RCC 7860 (cell line): ENCODE measurements at regions not wholly inside any gene's neighbourhood (a gene's known extent, or its start where the extent isn't known, plus 50 kb on each side); places are given as distances from the start of the nearest gene placed in this dataset.

Experiments
- DNase-seq: peaks from one replicate; pipeline ENCODE4 v3.0.0-alpha.2; 2015; ENCODE audit warnings: low spot score
- FAIRE-seq: peaks from 2 replicates; lab custom pipeline; 2012; peaks lifted over from hg19 to GRCh38; lab: Jason Lieb, UNC

- FAIRE-seq (no peak), DNase-seq (no peak)
Measured at GRCh38 chr1:38724160-38725131, 135.1 kb downstream of the RRAGC start.

DNA sequence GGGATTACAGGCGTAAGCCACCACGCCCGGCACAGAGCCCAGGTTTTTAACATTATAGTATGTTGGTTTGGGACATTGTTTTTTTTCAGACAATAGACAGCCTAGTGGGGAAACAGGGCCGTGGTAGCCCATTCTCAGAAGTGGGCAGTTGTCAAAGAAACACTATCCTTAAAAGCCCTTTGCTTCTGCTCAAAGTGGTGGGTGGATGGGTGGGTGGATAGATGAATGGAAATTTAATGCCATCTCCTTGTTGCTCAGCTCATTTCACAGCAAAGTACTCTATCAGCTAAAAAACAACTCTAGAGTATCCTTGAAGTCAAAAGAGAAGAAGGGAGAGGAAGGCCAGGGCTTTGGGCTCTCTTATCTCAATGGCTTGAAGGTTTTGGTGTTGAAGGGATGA is 137.8 kb downstream of the RRAGC start:
- FAIRE-seq (no peak), DNase-seq (no peak)

GRCh38 chr1:38719880-38720279 is 139.7 kb downstream of the RRAGC start:
- DNase-seq (no peak), FAIRE-seq (no peak)

- FAIRE-seq (no peak), DNase-seq (no peak)
Measured at GRCh38 chr1:38718031-38718430, 141.5 kb downstream of the RRAGC start.

GRCh38 chr1:38716229-38716628 is 143.3 kb downstream of the RRAGC start:
- DNase-seq (no peak), FAIRE-seq (no peak)

DNA sequence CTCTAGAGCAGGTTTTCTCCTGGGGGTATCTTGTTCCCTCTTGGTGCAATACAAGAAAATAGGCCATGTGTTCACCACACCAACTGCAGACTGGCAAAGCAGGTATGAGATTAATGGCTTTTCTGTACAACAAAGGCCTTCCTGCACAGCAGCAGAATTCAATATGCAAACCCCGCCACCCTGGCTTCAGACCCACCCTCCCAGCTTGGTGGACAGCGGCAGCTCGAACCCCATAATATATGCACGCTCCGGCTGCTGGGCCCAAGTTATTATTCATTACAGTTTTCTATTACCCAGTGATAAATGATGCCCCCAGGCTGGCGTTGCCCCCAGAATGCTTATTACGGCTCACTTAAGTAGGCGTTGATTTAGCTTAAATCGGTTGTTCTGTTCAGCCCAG is 144.2 kb downstream of the RRAGC start:
- no peak for DNase-seq
- FAIRE-seq = no peak

- FAIRE-seq (no peak), DNase-seq (no peak)
Measured at GRCh38 chr1:38712046-38712445, 147.5 kb downstream of the RRAGC start.

- no peak for FAIRE-seq
Measured at GRCh38 chr1:38708701-38709258, 150.8 kb downstream of the RRAGC start.

GRCh38 chr1:38701088-38701487 is 158.5 kb downstream of the RRAGC start:
- FAIRE-seq = no peak

More at GRCh38 chr1:38708701-38709258, 150.8 kb downstream of the RRAGC start:
- DNase-seq = no peak

DNA sequence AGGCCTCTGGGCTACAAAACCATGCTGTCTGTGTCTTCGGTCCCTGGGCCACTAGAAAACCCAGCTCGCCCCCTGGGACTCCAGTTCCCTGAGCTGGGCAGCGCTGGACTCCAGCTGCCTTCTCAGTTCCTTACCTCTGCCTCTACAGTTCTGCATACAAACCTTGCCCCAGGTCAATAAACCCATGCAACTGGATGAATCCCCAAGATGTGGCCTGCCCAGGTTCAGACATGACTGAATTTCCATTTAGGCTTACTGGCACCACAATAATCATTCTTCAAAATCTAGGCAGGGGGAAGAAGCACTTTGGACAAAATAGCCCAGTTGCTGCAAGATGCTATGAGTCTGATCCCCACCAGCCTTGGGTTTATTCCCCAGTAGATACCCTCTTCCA is 159.5 kb downstream of the RRAGC start:
- FAIRE-seq = no peak

More at GRCh38 chr1:38701088-38701487, 158.5 kb downstream of the RRAGC start:
- no peak for DNase-seq

GRCh38 chr1:38699330-38700076 is 160.1 kb downstream of the RRAGC start:
- FAIRE-seq (no peak), DNase-seq (no peak)

More for the DNA sequence above, 159.5 kb downstream of the RRAGC start:
- no peak for DNase-seq

- DNase-seq = no peak
- no peak for FAIRE-seq
Measured at GRCh38 chr1:38697387-38697786, 162.2 kb downstream of the RRAGC start.

GRCh38 chr1:38696371-38696770 is 163.2 kb downstream of the RRAGC start:
- FAIRE-seq (no peak), DNase-seq (no peak)

GRCh38 chr1:38693759-38694158 is 165.8 kb downstream of the RRAGC start:
- DNase-seq (no peak), FAIRE-seq (no peak)

GRCh38 chr1:38693031-38693430 is 166.5 kb downstream of the RRAGC start:
- no peak for DNase-seq

DNA sequence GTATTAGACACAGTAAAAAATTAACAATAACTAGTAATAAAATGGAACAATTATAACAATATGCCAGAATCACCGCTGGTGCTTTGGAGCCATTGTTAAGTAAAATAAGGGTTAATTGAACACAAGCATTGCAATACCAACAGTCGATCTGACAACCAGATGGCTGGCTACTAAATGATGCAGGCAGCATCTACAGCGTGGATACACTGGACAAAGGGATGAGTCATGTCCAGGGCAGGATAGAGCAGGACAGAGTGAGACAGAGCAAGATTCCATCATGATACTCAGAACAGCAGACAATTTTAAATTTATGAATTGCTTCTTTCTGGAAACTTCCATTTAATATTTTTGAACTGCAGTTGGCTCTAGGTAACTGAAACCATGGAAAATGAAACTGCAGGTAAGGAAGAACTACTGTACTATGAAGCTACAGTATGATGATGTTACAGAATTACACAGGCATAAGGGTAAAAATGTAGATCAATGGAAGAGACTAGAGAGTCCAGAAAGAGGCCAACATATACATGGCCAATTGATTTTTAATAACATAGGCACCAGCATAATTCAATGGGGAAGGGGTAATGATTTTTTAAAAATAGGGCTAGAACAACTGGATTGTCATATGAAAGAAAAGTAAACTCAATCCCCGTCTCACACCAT is 168.7 kb downstream of the RRAGC start:
- no peak for DNase-seq
- no peak for FAIRE-seq

More at GRCh38 chr1:38693031-38693430, 166.5 kb downstream of the RRAGC start:
- FAIRE-seq = no peak

GRCh38 chr1:38686927-38687255 is 172.7 kb downstream of the RRAGC start:
- no peak for DNase-seq
- FAIRE-seq = no peak

GRCh38 chr1:38686167-38686926 is 173.2 kb downstream of the RRAGC start:
- FAIRE-seq (no peak), DNase-seq (no peak)

DNA sequence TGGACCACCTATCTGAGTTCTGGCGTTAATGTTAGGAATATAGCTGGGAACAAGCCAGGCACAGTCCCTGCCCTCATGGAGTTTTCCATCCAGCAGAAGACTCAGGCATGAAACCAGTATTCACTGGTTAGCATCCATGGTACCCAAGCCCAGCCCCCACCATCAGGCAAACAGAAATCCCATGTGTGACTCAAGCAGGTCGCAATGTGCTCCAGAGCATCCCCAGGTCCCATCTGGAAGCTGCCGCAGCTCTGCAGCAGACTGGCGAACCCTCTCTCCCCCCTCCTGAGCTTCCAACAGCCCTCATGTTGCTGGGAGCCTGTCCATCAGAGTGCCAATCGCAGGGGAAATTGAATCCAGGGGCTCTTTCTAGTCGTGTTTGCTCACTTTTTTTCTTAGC is 174.2 kb downstream of the RRAGC start:
- FAIRE-seq (no peak), DNase-seq (no peak)

DNA sequence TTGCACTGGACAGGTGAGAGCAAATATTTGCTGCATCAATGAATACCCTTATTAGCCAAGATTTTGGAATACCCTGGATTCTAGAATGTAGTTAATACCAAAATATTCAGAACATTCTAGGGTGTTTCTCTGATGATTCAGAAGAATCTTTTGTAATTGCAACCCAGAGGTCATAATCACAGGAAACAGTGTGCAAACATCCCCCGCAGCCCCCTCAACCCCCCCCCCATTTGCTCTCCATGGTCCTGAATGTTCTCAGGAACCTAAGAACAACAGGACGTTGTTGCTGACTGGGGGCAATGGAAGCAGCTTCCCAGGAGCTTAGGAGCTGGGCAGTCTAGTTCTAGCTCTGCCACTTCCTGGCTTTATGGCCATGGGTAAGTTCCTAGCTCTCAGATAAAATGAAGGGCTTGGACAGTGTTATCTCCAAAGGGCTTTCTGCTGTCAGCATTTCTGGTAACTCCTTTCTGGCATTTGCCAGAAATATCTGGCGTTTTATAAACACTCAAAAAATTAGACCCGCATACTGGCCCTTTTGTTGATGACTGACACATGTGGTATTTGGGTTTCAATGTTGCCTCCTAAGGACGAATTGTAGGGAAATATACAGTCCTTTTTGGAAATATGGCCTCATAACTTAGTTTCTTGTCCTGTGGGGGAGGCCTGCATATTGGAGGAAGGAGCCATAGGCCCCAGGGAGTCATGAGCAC is 178.6 kb downstream of the RRAGC start:
- DNase-seq = no peak
- no peak for FAIRE-seq
